Mesothelial cell of epicardium (in vitro differentiated cells): ENCODE measurements at regions not wholly inside any gene's neighbourhood (a gene's known extent, or its start where the extent isn't known, plus 50 kb on each side); places are given as distances from the start of the nearest gene placed in this dataset.

Experiments used
- DNase-seq, 2 experiments: peaks; one replicate each; pipeline ENCODE4 v3.0.0; 2021; ENCODE audit warnings: low spot score in 2 of 2; ENCODE audit not compliant: unreplicated experiment in 2 of 2
- H3K27ac Mint-ChIP-seq: 2 replicates; pipeline ENCODE4 v1.8.0; 2021; ENCODE audit warnings: mixed read lengths
- H3K27me3 Mint-ChIP-seq: 2 replicates; pipeline ENCODE4 v1.8.0; 2021; ENCODE audit warnings: low read depth, mixed read lengths
- H3K36me3 Mint-ChIP-seq: 2 replicates; pipeline ENCODE4 v1.8.0; 2021; ENCODE audit warnings: mixed read lengths
- H3K4me1 Mint-ChIP-seq: 2 replicates; pipeline ENCODE4 v1.8.0; 2021; ENCODE audit warnings: mixed read lengths
- H3K4me3 Mint-ChIP-seq: 2 replicates; pipeline ENCODE4 v1.8.0; 2021; ENCODE audit warnings: mild to moderate bottlenecking, moderate library complexity, mixed read lengths
- H3K9me3 Mint-ChIP-seq: 2 replicates; pipeline ENCODE4 v1.8.0; 2021; ENCODE audit warnings: mixed read lengths
- TF ChIP-seq, protein P1 (sequence below): fragments of 200-600 bp; sonication (generic); IDR thresholded peaks from one replicate; pipeline ENCODE4 v1.5.0; 2021; ENCODE audit warnings: antibody characterized with exemption; ENCODE audit not compliant: unreplicated experiment

GRCh38 chr17:53934931-53935330 lies 112.2 kb downstream of the KIF2B start:
- H3K27me3 Mint-ChIP-seq, result no peaks in the 10 kb centered on the region
- no peaks in the 10 kb centered on the region for H3K36me3 Mint-ChIP-seq
- no peak overlapping the region for H3K4me3 Mint-ChIP-seq
- H3K9me3 Mint-ChIP-seq, result peaks cover 2% of the 10 kb centered on the region
- H3K27ac Mint-ChIP-seq, result no peak overlapping the region
- TF ChIP-seq, protein P1, sequence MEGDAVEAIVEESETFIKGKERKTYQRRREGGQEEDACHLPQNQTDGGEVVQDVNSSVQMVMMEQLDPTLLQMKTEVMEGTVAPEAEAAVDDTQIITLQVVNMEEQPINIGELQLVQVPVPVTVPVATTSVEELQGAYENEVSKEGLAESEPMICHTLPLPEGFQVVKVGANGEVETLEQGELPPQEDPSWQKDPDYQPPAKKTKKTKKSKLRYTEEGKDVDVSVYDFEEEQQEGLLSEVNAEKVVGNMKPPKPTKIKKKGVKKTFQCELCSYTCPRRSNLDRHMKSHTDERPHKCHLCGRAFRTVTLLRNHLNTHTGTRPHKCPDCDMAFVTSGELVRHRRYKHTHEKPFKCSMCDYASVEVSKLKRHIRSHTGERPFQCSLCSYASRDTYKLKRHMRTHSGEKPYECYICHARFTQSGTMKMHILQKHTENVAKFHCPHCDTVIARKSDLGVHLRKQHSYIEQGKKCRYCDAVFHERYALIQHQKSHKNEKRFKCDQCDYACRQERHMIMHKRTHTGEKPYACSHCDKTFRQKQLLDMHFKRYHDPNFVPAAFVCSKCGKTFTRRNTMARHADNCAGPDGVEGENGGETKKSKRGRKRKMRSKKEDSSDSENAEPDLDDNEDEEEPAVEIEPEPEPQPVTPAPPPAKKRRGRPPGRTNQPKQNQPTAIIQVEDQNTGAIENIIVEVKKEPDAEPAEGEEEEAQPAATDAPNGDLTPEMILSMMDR, result no peak
- DNase-seq, result no peak
- no peaks in the 10 kb centered on the region for H3K4me1 Mint-ChIP-seq

DNA sequence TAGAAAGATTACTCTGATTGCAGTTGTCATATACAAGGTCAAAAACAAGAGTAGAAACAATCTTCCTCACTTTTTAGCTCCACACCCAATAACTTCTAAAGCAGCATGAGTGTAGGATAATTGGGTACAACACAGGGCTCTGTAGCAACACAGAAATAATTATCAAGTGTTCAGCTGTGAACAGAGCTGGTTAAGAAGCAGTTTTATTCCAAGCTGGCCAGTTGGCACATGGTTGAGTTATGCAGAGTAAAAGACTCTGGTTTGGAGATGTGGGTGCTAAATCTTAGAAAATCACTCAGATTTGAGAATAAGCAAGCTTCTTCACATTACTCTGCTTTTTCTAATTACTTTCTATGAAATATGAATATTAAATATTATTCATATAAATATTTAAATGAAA lies 118.5 kb downstream of the KIF2B start:
- Mint-ChIP-seq H3K27me3 (no peaks in the 10 kb centered on the region), H3K36me3 (no peaks in the 10 kb centered on the region), H3K27ac (no peak overlapping the region), H3K4me1 (no peaks in the 10 kb centered on the region), H3K9me3 (peaks cover 5% of the 10 kb centered on the region), H3K4me3 (no peak overlapping the region)
- TF ChIP-seq, protein P1, result no peak
- DNase-seq, result no peak

- H3K27ac Mint-ChIP-seq, result no peak overlapping the region
- H3K4me3 Mint-ChIP-seq, result no peak overlapping the region
- no peaks in the 10 kb centered on the region for H3K27me3 Mint-ChIP-seq
- H3K4me1 Mint-ChIP-seq, result no peaks in the 10 kb centered on the region
- peaks cover 5% of the 10 kb centered on the region for H3K9me3 Mint-ChIP-seq
- no peak for DNase-seq
- TF ChIP-seq, protein P1, result no peak
- H3K36me3 Mint-ChIP-seq, result no peaks in the 10 kb centered on the region
Measured at GRCh38 chr17:53942436-53942835, 119.7 kb downstream of the KIF2B start.

- Mint-ChIP-seq H3K4me1 (no peaks in the 10 kb centered on the region), H3K27me3 (no peaks in the 10 kb centered on the region), H3K27ac (no peak overlapping the region), H3K4me3 (no peak overlapping the region), H3K9me3 (peaks cover 5% of the 10 kb centered on the region), H3K36me3 (no peaks in the 10 kb centered on the region)
- TF ChIP-seq, protein P1, result no peak
- no peak for DNase-seq
Measured at GRCh38 chr17:53942898-53943297, 120.2 kb downstream of the KIF2B start.

GRCh38 chr17:53948323-53948722 lies 125.6 kb downstream of the KIF2B start:
- Mint-ChIP-seq H3K27ac (no peak overlapping the region), H3K27me3 (no peaks in the 10 kb centered on the region), H3K36me3 (no peaks in the 10 kb centered on the region), H3K9me3 (peaks cover 29% of the 10 kb centered on the region), H3K4me1 (peaks cover 6% of the 10 kb centered on the region), H3K4me3 (no peak overlapping the region)
- DNase-seq, result no peak
- TF ChIP-seq, protein P1, result no peak

DNA sequence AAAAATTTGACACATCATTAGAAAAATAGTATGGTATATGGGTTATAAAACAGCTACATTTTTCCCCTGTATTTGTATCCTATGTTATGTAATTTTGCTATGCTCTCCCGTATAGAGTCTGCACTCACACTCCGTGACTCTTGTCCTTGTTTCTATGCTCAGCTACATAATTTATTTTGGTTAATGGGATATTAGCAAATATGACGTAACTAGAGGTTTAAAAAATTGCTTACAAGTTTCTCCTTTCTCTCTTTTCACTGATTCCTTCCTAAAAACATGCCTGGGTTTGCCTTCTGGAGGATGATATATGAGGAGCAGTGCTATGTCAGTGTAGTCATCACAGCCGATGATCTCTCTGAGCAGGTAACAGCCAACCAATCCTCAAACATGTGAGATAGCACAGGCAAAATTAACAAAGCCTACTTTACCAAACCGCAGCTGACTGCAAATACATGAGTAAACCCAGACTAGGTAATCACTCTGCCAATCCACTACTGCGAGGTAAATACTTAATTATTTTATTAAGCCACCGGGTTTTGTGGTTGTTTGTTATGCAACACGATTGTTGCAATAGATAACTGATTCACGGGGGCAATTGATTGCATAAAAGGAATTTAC lies 126.9 kb downstream of the KIF2B start:
- Mint-ChIP-seq H3K4me3 (no peak overlapping the region), H3K27ac (no peak overlapping the region), H3K4me1 (peaks cover 6% of the 10 kb centered on the region), H3K27me3 (no peaks in the 10 kb centered on the region), H3K36me3 (no peaks in the 10 kb centered on the region), H3K9me3 (peaks cover 42% of the 10 kb centered on the region)
- TF ChIP-seq, protein P1, result no peak
- DNase-seq, result no peak
